HepG2 (cell line): ENCODE measurements at regions not wholly inside any gene's neighbourhood (a gene's known extent, or its start where the extent isn't known, plus 50 kb on each side); places are given as distances from the start of the nearest gene placed in this dataset.

Experiments used
- BRF2 ChIP-seq: sonication (generic); formaldehyde crosslinking; IDR thresholded peaks from 2 replicates; pipeline ENCODE4 v1.8.1; 2022; ENCODE audit warnings: mild to moderate bottlenecking, missing genetic modification reagents
- ELF1 ChIP-seq: sonication (generic); formaldehyde crosslinking; IDR thresholded peaks from 2 replicates; pipeline ENCODE4 v1.4.0; 2020; ENCODE audit warnings: missing genetic modification reagents
- FOXM1 ChIP-seq: sonication (generic); formaldehyde crosslinking; IDR thresholded peaks from 2 replicates; pipeline ENCODE4 v1.5.0; 2020; ENCODE audit warnings: missing genetic modification reagents
- HDAC2 ChIP-seq: sonication (generic); formaldehyde crosslinking; IDR thresholded peaks from 2 replicates; pipeline ENCODE4 v1.4.0; 2020; ENCODE audit warnings: missing genetic modification reagents
- KLF12 ChIP-seq: sonication (generic); formaldehyde crosslinking; IDR thresholded peaks from 2 replicates; pipeline ENCODE4 v1.4.0; 2020; ENCODE audit warnings: missing genetic modification reagents, borderline replicate concordance
- MEIS1 ChIP-seq: sonication (generic); formaldehyde crosslinking; IDR thresholded peaks from 2 replicates; pipeline ENCODE4 v1.9.0; 2021; ENCODE audit warnings: mild to moderate bottlenecking, missing genetic modification reagents, moderate library complexity, borderline replicate concordance
- MYPOP ChIP-seq: sonication (generic); formaldehyde crosslinking; IDR thresholded peaks from 2 replicates; pipeline ENCODE4 v1.8.1; 2023; ENCODE audit warnings: mild to moderate bottlenecking, moderate library complexity, missing genetic modification reagents
- NCOA1 ChIP-seq: sonication (generic); formaldehyde crosslinking; IDR thresholded peaks from 2 replicates; pipeline ENCODE4 v1.9.0; 2021; ENCODE audit warnings: missing genetic modification reagents
- NFRKB ChIP-seq: fragments of 450-650 bp; IDR thresholded peaks from 2 replicates; pipeline ENCODE4 v1.6.1; 2017
- NR2F6 ChIP-seq, 2 experiments: IDR thresholded peaks; 2 replicates each; pipeline ENCODE4 v1.6.1; 2016; ENCODE audit warnings: antibody characterized with exemption in 1 of 2, mild to moderate bottlenecking in 1 of 2
- RARA ChIP-seq: IDR thresholded peaks from 2 replicates; pipeline ENCODE4 v1.6.1; 2016; ENCODE audit warnings: missing genetic modification reagents, missing compliant biosample characterization
- RNF2 ChIP-seq: fragments of 450-650 bp; conservative IDR thresholded peaks from 2 replicates; pipeline ENCODE4 v1.6.1; 2016; ENCODE audit warnings: low read depth
- SP4 ChIP-seq: sonication (generic); formaldehyde crosslinking; IDR thresholded peaks from 2 replicates; pipeline ENCODE4 v1.8.1; 2023; ENCODE audit warnings: mild to moderate bottlenecking, missing genetic modification reagents
- WIZ ChIP-seq: sonication (generic); formaldehyde crosslinking; IDR thresholded peaks from 2 replicates; pipeline ENCODE4 v1.5.1; 2020; ENCODE audit warnings: mild to moderate bottlenecking, missing genetic modification reagents
- YEATS4 ChIP-seq: sonication (generic); formaldehyde crosslinking; IDR thresholded peaks from 2 replicates; pipeline ENCODE4 v1.4.0; 2020; ENCODE audit warnings: missing genetic modification reagents, borderline replicate concordance
- ZBTB38 ChIP-seq: sonication (generic); formaldehyde crosslinking; IDR thresholded peaks from 2 replicates; pipeline ENCODE4 v1.5.1; 2020; ENCODE audit warnings: mild to moderate bottlenecking, missing genetic modification reagents
- ZBTB42 ChIP-seq: sonication (generic); formaldehyde crosslinking; IDR thresholded peaks from 2 replicates; pipeline ENCODE4 v1.5.0; 2020; ENCODE audit warnings: mild to moderate bottlenecking, missing genetic modification reagents
- ZBTB8A ChIP-seq: sonication (generic); formaldehyde crosslinking; IDR thresholded peaks from 2 replicates; pipeline ENCODE4 v1.4.0; 2020; ENCODE audit warnings: mild to moderate bottlenecking, low read depth, missing genetic modification reagents, borderline replicate concordance
- ZNF274 ChIP-seq: sonication (generic); formaldehyde crosslinking; IDR thresholded peaks from 2 replicates; pipeline ENCODE4 v1.5.1; 2020; ENCODE audit warnings: mild to moderate bottlenecking, missing genetic modification reagents
- ZNF558 ChIP-seq: sonication (generic); formaldehyde crosslinking; IDR thresholded peaks from 2 replicates; pipeline ENCODE4 v1.9.0; 2022; ENCODE audit warnings: mild to moderate bottlenecking, missing genetic modification reagents, borderline replicate concordance
- ZNF660 ChIP-seq: sonication (generic); formaldehyde crosslinking; IDR thresholded peaks from 2 replicates; pipeline ENCODE4 v1.5.1; 2020; ENCODE audit warnings: mild to moderate bottlenecking, low read depth, missing genetic modification reagents, borderline replicate concordance
- ZNF703 ChIP-seq: sonication (generic); formaldehyde crosslinking; IDR thresholded peaks from 2 replicates; pipeline ENCODE4 v1.5.1; 2020; ENCODE audit warnings: missing genetic modification reagents, mild to moderate bottlenecking, moderate library complexity, borderline replicate concordance
- ZNF781 ChIP-seq: sonication (generic); formaldehyde crosslinking; IDR thresholded peaks from 2 replicates; pipeline ENCODE4 v1.5.1; 2020; ENCODE audit warnings: borderline replicate concordance, mild to moderate bottlenecking, missing genetic modification reagents; ENCODE audit errors: not compliant biosample characterization
- TF ChIP-seq, protein P1 (sequence below): sonication (generic); formaldehyde crosslinking; IDR thresholded peaks from 2 replicates; pipeline ENCODE4 v1.5.0; 2020; ENCODE audit warnings: missing genetic modification reagents, mild to moderate bottlenecking, borderline replicate concordance
- TF ChIP-seq, protein P2 (sequence below): IDR thresholded peaks from 2 replicates; pipeline ENCODE4 v1.6.1; 2016; ENCODE audit warnings: low read depth, control low read depth
- TF ChIP-seq, protein P3 (sequence below): sonication (generic); formaldehyde crosslinking; IDR thresholded peaks from 2 replicates; pipeline ENCODE4 v1.4.0; 2020; ENCODE audit warnings: missing genetic modification reagents, borderline replicate concordance

DNA sequence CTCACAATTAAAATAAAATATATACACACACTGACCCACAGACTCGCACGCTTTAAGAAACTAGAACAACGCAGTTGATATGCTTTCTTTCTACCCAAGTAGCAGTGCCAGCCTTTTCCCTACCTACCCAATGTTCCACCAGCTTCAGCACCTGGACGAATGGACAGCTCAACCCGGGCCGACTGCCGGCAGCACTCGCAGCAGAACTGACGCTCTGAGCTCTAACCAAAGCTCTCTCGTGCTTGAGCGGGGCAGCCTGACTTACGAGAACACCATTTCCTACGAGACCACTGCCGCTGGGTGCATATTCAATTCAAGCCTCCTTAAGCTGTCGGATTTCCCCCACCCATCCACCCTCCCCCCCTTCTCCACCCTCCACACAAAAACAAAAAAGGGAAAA lies 127.4 kb upstream of the DPYD start (continued):
- TF ChIP-seq RARA (CRISPR knock-in tag) (peak; percentile 61; the same call in 1 of the 2 replicates), WIZ (peak; percentile 97), NFRKB (no peak), RNF2 (no peak), MYPOP (CRISPR knock-in tag) (no peak), BRF2 (no peak), FOXM1 (CRISPR knock-in tag) (no peak), KLF12 (CRISPR knock-in tag) (no peak), ZNF274 (CRISPR knock-in tag) (no peak), NCOA1 (CRISPR knock-in tag) (no peak), HDAC2 (CRISPR knock-in tag) (peak; percentile 72; the same call in 1 of the 2 replicates), SP4 (CRISPR knock-in tag) (no peak), ZBTB8A (CRISPR knock-in tag) (no peak), ZBTB38 (no peak), ZNF703 (CRISPR knock-in tag) (no peak), ZBTB42 (no peak), MEIS1 (no peak), ZNF558 (no peak), ZNF781 (CRISPR knock-in tag) (no peak), ZNF660 (CRISPR knock-in tag) (no peak), YEATS4 (CRISPR knock-in tag) (no peak), NR2F6 (IDR thresholded peaks at IDR 0.05) (no peak), NR2F6 (CRISPR knock-in tag; IDR thresholded peaks at IDR 0.05) (0 out of 2 replicates have a peak, but pooled peaks have one; percentile 16), ELF1 (no peak)
- TF ChIP-seq, protein P1, sequence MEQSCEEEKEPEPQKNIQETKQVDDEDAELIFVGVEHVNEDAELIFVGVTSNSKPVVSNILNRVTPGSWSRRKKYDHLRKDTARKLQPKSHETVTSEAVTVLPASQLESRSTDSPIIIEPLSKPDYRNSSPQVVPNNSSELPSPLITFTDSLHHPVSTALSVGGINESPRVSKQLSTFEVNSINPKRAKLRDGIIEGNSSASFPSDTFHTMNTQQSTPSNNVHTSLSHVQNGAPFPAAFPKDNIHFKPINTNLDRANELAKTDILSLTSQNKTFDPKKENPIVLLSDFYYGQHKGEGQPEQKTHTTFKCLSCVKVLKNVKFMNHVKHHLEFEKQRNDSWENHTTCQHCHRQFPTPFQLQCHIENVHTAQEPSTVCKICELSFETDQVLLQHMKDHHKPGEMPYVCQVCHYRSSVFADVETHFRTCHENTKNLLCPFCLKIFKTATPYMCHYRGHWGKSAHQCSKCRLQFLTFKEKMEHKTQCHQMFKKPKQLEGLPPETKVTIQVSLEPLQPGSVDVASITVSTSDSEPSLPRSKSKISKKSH (CRISPR knock-in tag): no peak
- TF ChIP-seq, protein P2, sequence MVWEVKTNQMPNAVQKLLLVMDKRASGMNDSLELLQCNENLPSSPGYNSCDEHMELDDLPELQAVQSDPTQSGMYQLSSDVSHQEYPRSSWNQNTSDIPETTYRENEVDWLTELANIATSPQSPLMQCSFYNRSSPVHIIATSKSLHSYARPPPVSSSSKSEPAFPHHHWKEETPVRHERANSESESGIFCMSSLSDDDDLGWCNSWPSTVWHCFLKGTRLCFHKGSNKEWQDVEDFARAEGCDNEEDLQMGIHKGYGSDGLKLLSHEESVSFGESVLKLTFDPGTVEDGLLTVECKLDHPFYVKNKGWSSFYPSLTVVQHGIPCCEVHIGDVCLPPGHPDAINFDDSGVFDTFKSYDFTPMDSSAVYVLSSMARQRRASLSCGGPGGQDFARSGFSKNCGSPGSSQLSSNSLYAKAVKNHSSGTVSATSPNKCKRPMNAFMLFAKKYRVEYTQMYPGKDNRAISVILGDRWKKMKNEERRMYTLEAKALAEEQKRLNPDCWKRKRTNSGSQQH: 0 out of 2 replicates have a peak, but pooled peaks have one; percentile 74
- TF ChIP-seq, protein P3, sequence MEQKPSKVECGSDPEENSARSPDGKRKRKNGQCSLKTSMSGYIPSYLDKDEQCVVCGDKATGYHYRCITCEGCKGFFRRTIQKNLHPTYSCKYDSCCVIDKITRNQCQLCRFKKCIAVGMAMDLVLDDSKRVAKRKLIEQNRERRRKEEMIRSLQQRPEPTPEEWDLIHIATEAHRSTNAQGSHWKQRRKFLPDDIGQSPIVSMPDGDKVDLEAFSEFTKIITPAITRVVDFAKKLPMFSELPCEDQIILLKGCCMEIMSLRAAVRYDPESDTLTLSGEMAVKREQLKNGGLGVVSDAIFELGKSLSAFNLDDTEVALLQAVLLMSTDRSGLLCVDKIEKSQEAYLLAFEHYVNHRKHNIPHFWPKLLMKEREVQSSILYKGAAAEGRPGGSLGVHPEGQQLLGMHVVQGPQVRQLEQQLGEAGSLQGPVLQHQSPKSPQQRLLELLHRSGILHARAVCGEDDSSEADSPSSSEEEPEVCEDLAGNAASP (CRISPR knock-in tag): peak; percentile 44; the same call in 1 of the 2 replicates
